Neural cell (in vitro differentiated cells): ENCODE measurements at regions not wholly inside any gene's neighbourhood (a gene's known extent, or its start where the extent isn't known, plus 50 kb on each side); places are given as distances from the start of the nearest gene placed in this dataset.

ENCODE experiments used
- CTCF ChIP-seq: fragments of 450-650 bp; IDR thresholded peaks from 2 replicates; pipeline ENCODE4 v1.5.1; 2014; ENCODE audit warnings: antibody characterized with exemption, mild to moderate bottlenecking, moderate library complexity; ENCODE audit not compliant: poor library complexity, severe bottlenecking
- EZH2 ChIP-seq: fragments of 200-600, 300-800 bp; shearing (Covaris generic), sonication (generic); IDR thresholded peaks from 2 replicates; pipeline ENCODE4 v1.6.1; 2014; ENCODE audit warnings: antibody characterized with exemption, low read length, borderline replicate concordance, mild to moderate bottlenecking; ENCODE audit not compliant: insufficient read depth, poor library complexity, severe bottlenecking
- POLR2AphosphoS5 ChIP-seq: IDR thresholded peaks from 2 replicates; pipeline ENCODE4 v1.6.1; 2012
- RAD21 ChIP-seq: fragments of 450-650 bp; conservative IDR thresholded peaks from 2 replicates; pipeline ENCODE4 v1.6.1; 2014; ENCODE audit warnings: antibody characterized with exemption, mild to moderate bottlenecking, moderate library complexity

GRCh38 chr21:27671207-27671606 lies 704.3 kb upstream of the ADAMTS5 start:
- TF ChIP-seq CTCF: no peak
- TF ChIP-seq RAD21: no peak
- no peak for TF ChIP-seq EZH2
- no peak for TF ChIP-seq POLR2AphosphoS5
